ENCODE measurements at regions not wholly inside any gene's neighbourhood (a gene's known extent, or its start where the extent isn't known, plus 50 kb on each side); places are given as distances from the start of the nearest gene placed in this dataset.

DNA sequence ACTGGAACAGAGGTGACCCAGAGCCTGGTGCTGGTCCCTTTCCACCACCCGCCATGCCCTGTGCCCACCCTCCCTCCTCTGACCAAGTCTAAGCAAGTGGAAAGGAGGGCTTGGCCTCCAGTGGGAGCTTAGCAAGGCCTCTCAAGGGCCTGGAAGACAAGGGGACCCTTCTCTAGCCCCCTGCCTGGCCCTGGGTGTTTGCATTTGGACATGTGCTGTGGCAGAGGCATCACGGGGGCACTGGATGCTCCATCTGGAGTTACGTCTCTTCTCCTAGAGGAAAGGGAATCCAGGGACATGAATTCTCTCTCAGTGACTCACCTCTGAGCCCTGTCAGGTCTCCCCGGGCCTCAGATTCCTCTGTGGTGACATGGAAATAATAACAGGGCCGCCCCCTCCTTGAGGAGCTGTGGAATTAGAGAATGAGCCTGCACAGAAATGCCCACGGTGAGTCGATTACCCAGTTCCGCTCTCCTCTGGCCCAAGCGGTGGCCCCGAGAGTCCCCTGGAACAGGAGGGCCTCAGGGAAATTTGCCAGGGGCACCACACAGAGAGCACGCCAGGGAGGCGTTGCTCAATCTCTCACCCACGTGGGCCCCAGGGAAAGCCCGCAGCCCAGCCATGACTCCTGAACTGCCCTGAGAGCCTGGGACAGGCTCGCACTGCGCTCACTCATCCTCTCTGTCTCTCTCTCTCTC is 189.6 kb downstream of the BCOR start:
- TF ChIP-seq YY1 (IDR thresholded peaks at IDR 0.05; ENCODE audit: insufficient read depth, insufficient read length): no peak
- TF ChIP-seq ZNF274 (IDR thresholded peaks at IDR 0.05; ENCODE audit: low read depth, low read length): no peak

Measured in NT2/D1 (cell line).